Retina (tissue), 1 donor: ENCODE measurements at regions not wholly inside any gene's neighbourhood (a gene's known extent, or its start where the extent isn't known, plus 50 kb on each side); places are given as distances from the start of the nearest gene placed in this dataset.

Experiments
- DNase-seq: peaks from one replicate; pipeline ENCODE4 v3.0.0-alpha.2; 2016

- DNase-seq, result peak; percentile 71
Observed at GRCh38 chr2:120576509-120577474, 158.9 kb upstream of the GLI2 start.

- DNase-seq, result no peak
Observed at GRCh38 chr2:120577721-120578295, 157.9 kb upstream of the GLI2 start.

GRCh38 chr2:120578576-120579352 lies 156.9 kb upstream of the GLI2 start:
- no peak for DNase-seq

GRCh38 chr2:120579916-120580685 lies 155.6 kb upstream of the GLI2 start:
- no peak for DNase-seq

GRCh38 chr2:120580709-120581108 lies 155.0 kb upstream of the GLI2 start:
- no peak for DNase-seq

GRCh38 chr2:120583121-120583520 lies 152.5 kb upstream of the GLI2 start:
- no peak for DNase-seq

GRCh38 chr2:120583851-120584570 lies 151.7 kb upstream of the GLI2 start:
- no peak for DNase-seq

- peak; percentile 81 for DNase-seq
Observed at GRCh38 chr2:120586507-120587278, 149.0 kb upstream of the GLI2 start.

- peak; percentile 77 for DNase-seq
Observed at GRCh38 chr2:120587279-120587996, 148.2 kb upstream of the GLI2 start.

GRCh38 chr2:120587997-120588336 lies 147.7 kb upstream of the GLI2 start:
- peak; percentile 23 for DNase-seq

- no peak for DNase-seq
Observed at GRCh38 chr2:120589771-120590608, 145.7 kb upstream of the GLI2 start.

- no peak for DNase-seq
Observed at GRCh38 chr2:120590841-120591240, 144.8 kb upstream of the GLI2 start.

- peak; percentile 22 for DNase-seq
Observed at GRCh38 chr2:120591572-120591971, 144.1 kb upstream of the GLI2 start.

- no peak for DNase-seq
Observed at GRCh38 chr2:120592084-120592483, 143.6 kb upstream of the GLI2 start.

- no peak for DNase-seq
Observed at GRCh38 chr2:120593921-120594686, 141.6 kb upstream of the GLI2 start.

- no peak for DNase-seq
Observed at GRCh38 chr2:120594856-120595685, 140.6 kb upstream of the GLI2 start.

GRCh38 chr2:120595739-120596138 lies 139.9 kb upstream of the GLI2 start:
- DNase-seq, result no peak
